ENCODE measurements at regions not wholly inside any gene's neighbourhood (a gene's known extent, or its start where the extent isn't known, plus 50 kb on each side); places are given as distances from the start of the nearest gene placed in this dataset.

- intact Hi-C loops (cut with DNase I), result no loop called here
- Histone ChIP-seq H3K4me1 (peaks cover 0 to 16% of the 10 kb centered on the region in 2 donors), H3K4me3 (no peak overlapping the region), H3K27me3 (peaks cover 0 to 6% of the 10 kb centered on the region in 2 donors), H3K36me3 (no peaks in the 10 kb centered on the region), H3K27ac (no peak overlapping the region), H3K9me3 (no peaks in the 10 kb centered on the region)
- DNase-seq (no peak), ATAC-seq (no peak)
- TF ChIP-seq CTCF (IDR thresholded peaks at IDR 0.05), result no peak
Measured at GRCh38 chr11:115922876-115923275, 418.7 kb upstream of the CADM1 start.

GRCh38 chr11:115921986-115922385, 417.8 kb upstream of the CADM1 start:
- no peak for DNase-seq
- peaks cover 0 to 16% of the 10 kb centered on the region in 2 donors for H3K4me1 ChIP-seq
- H3K27me3 ChIP-seq, result peaks cover 0 to 6% of the 10 kb centered on the region in 2 donors
- no peak overlapping the region for H3K4me3 ChIP-seq
- no peak for ATAC-seq
- no peak for TF ChIP-seq CTCF (IDR thresholded peaks at IDR 0.05)
- H3K9me3 ChIP-seq, result no peaks in the 10 kb centered on the region
- no peaks in the 10 kb centered on the region for H3K36me3 ChIP-seq
- no peak overlapping the region for H3K27ac ChIP-seq
- intact Hi-C loops (cut with DNase I), result no loop called here

DNA sequence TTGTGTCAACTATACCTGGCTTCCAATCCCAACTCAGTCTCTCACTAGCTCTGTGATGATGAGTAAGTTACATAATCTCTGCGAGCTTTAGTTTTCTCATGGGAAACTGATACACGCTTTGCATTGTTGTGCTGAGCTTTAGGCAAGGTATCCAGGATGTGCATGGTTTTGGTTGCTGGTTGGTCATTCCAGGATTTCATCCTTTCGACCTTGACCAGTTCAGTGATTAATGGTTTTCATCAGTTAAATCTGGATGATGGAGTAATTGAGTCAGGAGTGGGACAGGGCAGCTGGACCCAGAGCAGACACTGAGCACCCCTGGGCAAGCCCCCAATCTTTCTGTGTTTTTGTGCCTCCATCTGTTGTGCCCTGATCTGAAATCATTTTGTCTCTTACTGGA, 417.3 kb upstream of the CADM1 start:
- no peak for ATAC-seq
- H3K27me3 ChIP-seq, result peaks cover 0 to 6% of the 10 kb centered on the region in 2 donors
- H3K4me1 ChIP-seq, result peaks cover 0 to 16% of the 10 kb centered on the region in 2 donors
- no peak for TF ChIP-seq CTCF (IDR thresholded peaks at IDR 0.05)
- intact Hi-C loops (cut with DNase I), result no loop called here
- no peaks in the 10 kb centered on the region for H3K36me3 ChIP-seq
- H3K4me3 ChIP-seq, result no peak overlapping the region
- no peak overlapping the region for H3K27ac ChIP-seq
- DNase-seq, result no peak
- no peaks in the 10 kb centered on the region for H3K9me3 ChIP-seq

DNA sequence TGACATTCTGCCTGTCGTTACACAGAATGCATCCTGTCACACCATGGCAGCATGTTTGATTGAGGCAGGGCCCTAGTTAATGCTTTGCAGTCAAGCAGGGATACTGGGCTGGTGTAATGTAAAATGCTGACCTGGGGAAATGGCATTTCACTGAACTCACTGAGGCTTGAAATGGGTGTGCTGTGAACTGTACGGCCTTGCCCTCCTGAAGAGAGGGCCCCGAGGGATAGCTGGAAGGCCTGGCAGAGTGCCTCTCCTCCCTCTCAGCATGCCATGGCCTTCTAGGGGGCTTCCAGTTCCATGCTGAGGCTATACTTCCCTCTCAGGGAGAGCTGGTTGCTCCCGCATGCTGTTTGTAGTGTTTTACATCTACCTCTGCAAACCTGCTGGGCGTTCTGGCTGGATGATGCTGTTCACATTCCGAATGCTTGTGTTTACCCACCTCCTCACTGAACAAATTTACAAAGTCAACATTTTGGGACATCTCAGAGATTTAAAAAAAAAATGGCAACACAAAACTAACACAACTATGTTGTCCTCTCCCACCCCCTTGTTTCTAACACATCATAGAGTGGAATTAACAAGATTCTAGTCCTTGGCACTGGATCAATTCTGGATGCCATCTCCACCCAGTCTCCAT, 416.7 kb upstream of the CADM1 start:
- intact Hi-C loops (cut with DNase I), result no loop called here
- H3K36me3 ChIP-seq, result no peaks in the 10 kb centered on the region
- DNase-seq (no peak), ATAC-seq (no peak)
- H3K4me3 ChIP-seq, result no peak overlapping the region
- peaks cover 0 to 6% of the 10 kb centered on the region in 2 donors for H3K27me3 ChIP-seq
- H3K4me1 ChIP-seq, result peaks cover 0 to 16% of the 10 kb centered on the region in 2 donors
- H3K9me3 ChIP-seq, result no peaks in the 10 kb centered on the region
- no peak overlapping the region for H3K27ac ChIP-seq
- no peak for TF ChIP-seq CTCF (IDR thresholded peaks at IDR 0.05)

DNA sequence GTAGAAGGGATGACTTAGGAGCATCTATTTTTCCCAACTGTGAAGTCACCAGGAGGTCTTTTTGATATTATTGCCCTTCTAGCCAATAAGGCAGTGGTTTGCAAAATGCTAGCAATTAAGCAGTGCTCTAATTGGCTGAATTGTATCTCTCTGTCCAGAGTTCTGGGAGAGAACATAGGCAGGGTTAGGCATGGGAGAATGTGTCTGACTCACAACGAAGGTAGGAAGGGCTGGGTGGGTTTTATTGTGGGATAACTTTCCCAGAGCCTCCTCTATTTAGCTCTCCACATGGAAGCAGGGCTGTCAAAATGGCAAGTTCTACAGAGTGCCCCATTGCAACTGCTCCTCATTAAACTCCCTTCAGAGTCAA, 415.9 kb upstream of the CADM1 start:
- Histone ChIP-seq H3K4me1 (peaks cover 0 to 16% of the 10 kb centered on the region in 2 donors), H3K36me3 (no peaks in the 10 kb centered on the region), H3K27me3 (peaks cover 0 to 6% of the 10 kb centered on the region in 2 donors), H3K27ac (no peak overlapping the region), H3K4me3 (no peak overlapping the region), H3K9me3 (no peaks in the 10 kb centered on the region)
- intact Hi-C loops (cut with DNase I), result no loop called here
- TF ChIP-seq CTCF (IDR thresholded peaks at IDR 0.05), result no peak
- ATAC-seq (peak; percentile 23), DNase-seq (no peak)
